RWPE1 (cell line): ENCODE measurements at regions not wholly inside any gene's neighbourhood (a gene's known extent, or its start where the extent isn't known, plus 50 kb on each side); places are given as distances from the start of the nearest gene placed in this dataset.

Experiments used
- CTCF ChIA-PET: fragments of 350-600 bp; sonication (Branson Sonifier 250); formaldehyde crosslinking; extraction: SDS; loops from one replicate; lab custom pipeline; 2021; lab: Yijun Ruan, JAX
- POLR2A ChIA-PET: fragments of 400-600 bp; formaldehyde crosslinking; extraction: SDS; loops from one replicate; lab custom pipeline; 2020; ENCODE audit warnings: antibody characterized with exemption; ENCODE audit not compliant: low non-redundant PET; lab: Yijun Ruan, JAX
- DNase-seq: peaks from one replicate; pipeline ENCODE4 v3.0.0; 2012; ENCODE audit warnings: low spot score
- H3K27ac ChIP-seq: fragments of 450-650 bp; 2 replicates; pipeline ENCODE4 v1.5.1; 2017
- CTCF ChIP-seq: fragments of 450-650 bp; conservative IDR thresholded peaks from 2 replicates; pipeline ENCODE4 v1.5.1; 2017; ENCODE audit warnings: low read depth, mild to moderate bottlenecking

GRCh38 chr22:49108636-49109315 lies 718.9 kb downstream of the BRD1 start:
- no peak for DNase-seq
- no peak for TF ChIP-seq CTCF
- POLR2A ChIA-PET: no interaction called here
- CTCF ChIA-PET: no interaction called here
- no peak overlapping the region for H3K27ac ChIP-seq

GRCh38 chr22:49107961-49108530 lies 719.6 kb downstream of the BRD1 start:
- ChIA-PET CTCF (no interaction called here), POLR2A (no interaction called here)
- H3K27ac ChIP-seq: no peak overlapping the region
- no peak for DNase-seq
- TF ChIP-seq CTCF: no peak

- no peak for DNase-seq
- ChIA-PET POLR2A (no interaction called here), CTCF (no interaction called here)
- no peak for TF ChIP-seq CTCF
- no peak overlapping the region for H3K27ac ChIP-seq
Measured at GRCh38 chr22:49107561-49107960, 720.1 kb downstream of the BRD1 start.

GRCh38 chr22:49106842-49107152 lies 720.9 kb downstream of the BRD1 start:
- no peak overlapping the region for H3K27ac ChIP-seq
- CTCF ChIA-PET: no interaction called here
- POLR2A ChIA-PET: no interaction called here
- DNase-seq: no peak
- TF ChIP-seq CTCF: no peak

GRCh38 chr22:49106096-49106841 lies 721.4 kb downstream of the BRD1 start:
- POLR2A ChIA-PET: no interaction called here
- no peak for DNase-seq
- no peak overlapping the region for H3K27ac ChIP-seq
- no peak for TF ChIP-seq CTCF
- CTCF ChIA-PET: no interaction called here

- no peak overlapping the region for H3K27ac ChIP-seq
- POLR2A ChIA-PET: no interaction called here
- CTCF ChIA-PET: no interaction called here
- no peak for TF ChIP-seq CTCF
- no peak for DNase-seq
Measured at GRCh38 chr22:49104434-49104833, 723.2 kb downstream of the BRD1 start.
